Liver (tissue), 8 donors: ENCODE measurements at regions not wholly inside any gene's neighbourhood (a gene's known extent, or its start where the extent isn't known, plus 50 kb on each side); places are given as distances from the start of the nearest gene placed in this dataset.

Source experiments
- DNase-seq: peaks from one replicate; pipeline ENCODE4 v3.0.0-alpha.2; 2017; ENCODE audit warnings: low spot score
- H3K27ac ChIP-seq, 2 donors: one replicate each; pipeline ENCODE4 v1.7.0; 2013; ENCODE audit warnings: inconsistent platforms in 2 of 2, low read length in 2 of 2, control low read depth in 1 of 2, low read depth in 1 of 2, mild to moderate bottlenecking in 1 of 2
- H3K27me3 ChIP-seq, 4 donors: one replicate each; pipeline versions ENCODE4 v1.6.1 to v1.7.0; 2013; ENCODE audit warnings: low read length in 3 of 4, inconsistent platforms in 1 of 4, mild to moderate bottlenecking in 1 of 4, moderate library complexity in 1 of 4; ENCODE audit not compliant: control insufficient read depth in 4 of 4, insufficient read depth in 4 of 4
- H3K36me3 ChIP-seq, 4 donors: one replicate each; pipeline versions ENCODE4 v1.6.1 to v1.7.0; 2013; ENCODE audit warnings: low read length in 3 of 4, mild to moderate bottlenecking in 3 of 4, low read depth in 1 of 4, moderate library complexity in 1 of 4; ENCODE audit not compliant: control insufficient read depth in 4 of 4, insufficient read depth in 3 of 4
- H3K4me1 ChIP-seq, 4 donors: one replicate each; pipeline versions ENCODE4 v1.6.1 to v1.7.0; 2013; ENCODE audit warnings: low read length in 3 of 4, mild to moderate bottlenecking in 3 of 4, moderate library complexity in 1 of 4; ENCODE audit not compliant: control insufficient read depth in 4 of 4, insufficient read depth in 4 of 4
- H3K4me3 ChIP-seq, 3 donors: one replicate each; pipeline versions ENCODE4 v1.6.1 to v1.7.0; 2013; ENCODE audit warnings: low read length in 3 of 3, control low read depth in 1 of 3, low read depth in 1 of 3, mild to moderate bottlenecking in 1 of 3
- H3K9ac ChIP-seq, 2 donors: one replicate each; pipeline ENCODE4 v1.7.0; 2013; ENCODE audit warnings: low read length in 2 of 2, mild to moderate bottlenecking in 2 of 2, moderate library complexity in 2 of 2, control low read depth in 1 of 2, low read depth in 1 of 2
- H3K9me3 ChIP-seq, 4 donors: one replicate each; pipeline versions ENCODE4 v1.6.1 to v1.7.0; 2013; ENCODE audit warnings: low read length in 3 of 4; ENCODE audit not compliant: control insufficient read depth in 4 of 4
- CTCF ChIP-seq: fragments of 150-350 bp; IDR thresholded peaks from 2 replicates; pipeline ENCODE4 v1.5.1; 2017; ENCODE audit warnings: improper control_type of control experiment, low read depth, low read length; ENCODE audit not compliant: missing input control
- EGR1 ChIP-seq, 2 donors: IDR thresholded peaks; 2 replicates each; pipeline ENCODE4 v1.6.1; 2016 to 2018; ENCODE audit warnings: antibody characterized with exemption in 2 of 2, low read depth in 2 of 2
- FOXA1 ChIP-seq: IDR thresholded peaks from 2 replicates; pipeline ENCODE4 v1.6.1; 2016; ENCODE audit warnings: antibody characterized with exemption
- GABPA ChIP-seq, 2 donors: IDR thresholded peaks in 1 of 2; conservative IDR thresholded peaks in 1 of 2; 2 replicates each; pipeline ENCODE4 v1.6.1; 2016; ENCODE audit warnings: antibody characterized with exemption in 2 of 2, mild to moderate bottlenecking in 1 of 2, moderate library complexity in 1 of 2
- HNF4A ChIP-seq, 2 donors: conservative IDR thresholded peaks; 2 replicates each; pipeline ENCODE4 v1.6.1; 2016; ENCODE audit warnings: antibody characterized with exemption in 2 of 2, mild to moderate bottlenecking in 2 of 2
- HNF4G ChIP-seq: IDR thresholded peaks from 2 replicates; pipeline ENCODE4 v1.6.1; 2016; ENCODE audit warnings: antibody characterized with exemption
- JUND ChIP-seq, 2 donors: IDR thresholded peaks; 2 replicates each; pipeline ENCODE4 v1.6.1; 2016; ENCODE audit warnings: antibody characterized with exemption in 2 of 2
- NR2F2 ChIP-seq: IDR thresholded peaks from 2 replicates; pipeline ENCODE4 v1.6.1; 2016; ENCODE audit warnings: antibody characterized with exemption
- REST ChIP-seq: IDR thresholded peaks from 2 replicates; pipeline ENCODE4 v1.6.1; 2016; ENCODE audit warnings: antibody characterized with exemption, mild to moderate bottlenecking
- SP1 ChIP-seq: IDR thresholded peaks from 2 replicates; pipeline ENCODE4 v1.6.1; 2018; ENCODE audit warnings: antibody characterized with exemption, mild to moderate bottlenecking
- TAF1 ChIP-seq: conservative IDR thresholded peaks from 2 replicates; pipeline ENCODE4 v1.6.1; 2016; ENCODE audit warnings: antibody characterized with exemption, mild to moderate bottlenecking
- YY1 ChIP-seq: IDR thresholded peaks from 2 replicates; pipeline ENCODE4 v1.6.1; 2016; ENCODE audit warnings: antibody characterized with exemption, mild to moderate bottlenecking
- ZBTB33 ChIP-seq: IDR thresholded peaks from 2 replicates; pipeline ENCODE4 v1.6.1; 2016; ENCODE audit warnings: antibody characterized with exemption
- WGBS: extraction: QIAGEN DNeasy Blood & Tissue Kit; methylation state at CpG from one replicate; pipeline ENCODE4 v1.1.7; 2013; 5-methylcytosine and 5-hydroxymethylcytosine counted together
- donor health status: healthy.
- donor health status: healthy.
- donor health status: healthy.
- donor health status: healthy.
- donor health status: healthy.

GRCh38 chr2:133766164-133766832 lies 198.0 kb upstream of the NCKAP5 start:
- H3K4me1 ChIP-seq: peaks cover 8 to 28% (median 20%) of the 10 kb centered on the region in 4 donors
- H3K9me3 ChIP-seq: no peaks in the 10 kb centered on the region
- no peak overlapping the region for H3K4me3 ChIP-seq
- no peak overlapping the region for H3K9ac ChIP-seq
- H3K27ac ChIP-seq: peak overlapping the region; percentile 11 to 43
- DNase-seq: no peak
- TF ChIP-seq NR2F2 (no peak), SP1 (peak; percentile 57), FOXA1 (no peak), REST (no peak), HNF4A (conservative IDR thresholded peaks at IDR 0.05) (peak in 1 of 2 donors; percentile 6), TAF1 (no peak), EGR1 (IDR thresholded peaks at IDR 0.05; ENCODE audit: low read depth in 2 of 2) (no peak), ZBTB33 (no peak), GABPA (IDR thresholded peaks at IDR 0.05 in 1 of 2, conservative IDR thresholded peaks at IDR 0.05 in 1 of 2) (no peak), YY1 (no peak), JUND (IDR thresholded peaks at IDR 0.05) (no peak), CTCF (no peak), HNF4G (no peak)
- no peaks in the 10 kb centered on the region for H3K36me3 ChIP-seq
- no peaks in the 10 kb centered on the region for H3K27me3 ChIP-seq

DNA sequence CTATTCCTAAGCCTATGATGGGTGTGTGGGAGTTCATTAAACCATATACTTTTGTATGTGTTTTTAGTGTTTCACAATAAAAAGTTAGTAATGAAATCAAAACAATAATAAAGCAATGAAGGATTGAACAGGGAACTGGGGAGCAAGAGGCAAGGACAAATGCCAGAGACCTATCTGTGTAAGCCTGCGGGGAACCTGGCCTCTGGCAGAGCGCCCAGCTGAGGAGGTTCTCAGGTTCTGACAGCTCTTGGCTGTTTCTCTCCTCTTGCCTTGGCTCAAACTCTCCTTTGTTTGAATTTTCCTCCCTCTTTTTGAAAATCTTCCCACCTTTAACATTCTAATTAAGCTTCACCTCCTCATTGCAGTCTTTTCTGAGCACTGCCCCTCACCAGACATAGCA lies 200.0 kb upstream of the NCKAP5 start:
- Histone ChIP-seq H3K9ac (no peak overlapping the region), H3K4me1 (peaks cover 8 to 28% (median 20%) of the 10 kb centered on the region in 4 donors), H3K36me3 (no peaks in the 10 kb centered on the region), H3K9me3 (no peaks in the 10 kb centered on the region), H3K27me3 (no peaks in the 10 kb centered on the region), H3K4me3 (no peak overlapping the region), H3K27ac (no peak overlapping the region)
- TF ChIP-seq HNF4A (conservative IDR thresholded peaks at IDR 0.05) (peak; percentile 18 to 27), ZBTB33 (no peak)
- no peak for DNase-seq
- WGBS: 51% methylated on average over 2 of the region's 2 CpGs
